Heart left ventricle (tissue), 16 donors: ENCODE measurements at regions not wholly inside any gene's neighbourhood (a gene's known extent, or its start where the extent isn't known, plus 50 kb on each side); places are given as distances from the start of the nearest gene placed in this dataset.
A peak's percentile ranks its signal among the peaks of the same experiment; 100 is the strongest.
"Not testable (repeated sequence)": the region's sequence is repeated elsewhere in the genome, so short reads cannot be mapped to it uniquely, and the experiment has no call there.

Experiments
- ATAC-seq, 4 donors: fragments of 200-7000 bp; cut with Tn5 transposase; one replicate each; pipeline ENCODE4 v1.9.1; 2020 to 2022; ENCODE audit warnings: moderate library complexity in 4 of 4, mild to moderate bottlenecking in 3 of 4, moderate number of reproducible peaks in 1 of 4
- DNase-seq, 5 donors: peaks; one replicate each; pipeline ENCODE4 v3.0.0-alpha.2; 2020
- H3K27ac ChIP-seq, 12 donors: fragments of 200-600 bp; sonication (generic) in 4 of 12; one replicate each; pipeline versions ENCODE4 v1.5.0 to v1.8.0; 2016 to 2022; ENCODE audit warnings: mild to moderate bottlenecking in 2 of 12
- H3K27me3 ChIP-seq, 9 donors: fragments of 200-600 bp; sonication (generic) in 2 of 9; one replicate each; pipeline versions ENCODE4 v1.5.1 to v1.8.0; 2016 to 2022; ENCODE audit warnings: mild to moderate bottlenecking in 3 of 9
- H3K36me3 ChIP-seq, 9 donors: fragments of 200-600 bp; sonication (generic) in 2 of 9; one replicate each; pipeline versions ENCODE4 v1.5.0 to v1.8.0; 2018 to 2022; ENCODE audit warnings: mild to moderate bottlenecking in 2 of 9
- H3K4me1 ChIP-seq, 12 donors: fragments of 200-600 bp; sonication (generic) in 4 of 12; one replicate each; pipeline versions ENCODE4 v1.5.0 to v1.8.0; 2016 to 2022; ENCODE audit warnings: mild to moderate bottlenecking in 3 of 12
- H3K4me3 ChIP-seq, 12 donors: fragments of 200-600 bp; sonication (generic) in 4 of 12; one replicate each; pipeline versions ENCODE4 v1.5.0 to v1.8.0; 2017 to 2022; ENCODE audit warnings: mild to moderate bottlenecking in 9 of 12, moderate library complexity in 4 of 12
- H3K9me3 ChIP-seq, 12 donors: fragments of 200-600 bp; sonication (generic) in 4 of 12; one replicate each; pipeline versions ENCODE4 v1.5.0 to v1.8.0; 2016 to 2022; ENCODE audit warnings: mild to moderate bottlenecking in 1 of 12
- CTCF ChIP-seq, 12 donors: fragments of 200-600 bp; sonication (generic) in 4 of 12; IDR thresholded peaks; one replicate each; pipeline versions ENCODE4 v1.5.0 to v1.8.0; 2018 to 2022; ENCODE audit warnings: antibody characterized with exemption in 12 of 12, mild to moderate bottlenecking in 5 of 12
- POLR2A ChIP-seq, 2 donors: fragments of 450-650 bp; IDR thresholded peaks; one replicate each; pipeline ENCODE4 v1.6.1; 2017; ENCODE audit warnings: antibody characterized with exemption in 2 of 2, mild to moderate bottlenecking in 2 of 2, moderate library complexity in 2 of 2
- WGBS, 4 donors: extraction: QIAGEN DNeasy Blood & Tissue Kit in 2 of 4; methylation state at CpG; one replicate each; pipeline versions ENCODE4 v1.1.5 to v1.1.7; 2013 to 2018; 5-methylcytosine and 5-hydroxymethylcytosine counted together
- intact Hi-C, 10 donors: fragments of 100-400 bp; cut with DNase I; formaldehyde crosslinking; loops; one replicate each; pipeline versions ENCODE4 v1.11.1 to v1.14.2; 2022
- donor health status: ischemic (EF 13 %, LVEDD 7.1; RV severe dilation, severe dysfunction).
- donor health status: healthy with polysubstance abuse.
- donor health status: DM: no; HTN: yes; CAD: no.
- donor health status: DM: no; HTN: no; CAD: no.
- donor health status: ischemic (EF 25% LVEDD 6.9; RV normal size, moderate dysfunction).
- donor health status: ischemic (EF 25% LVEDD 5.7; RV mildly dilated, moderate dysfunction).
- donor health status: healthy.
- donor health status: DM: yes; HTN: yes; CAD: no.
- donor health status: ischemic (EF 35%, LVEDD 5.7; RV mildly dilated, moderate dysfunction).
- donor health status: nonischemic (EF 11% LVEDD 7.7; RV severe dilation, severe dysfunction).
- donor health status: DM: yes; HTN: yes; CAD: no.
- donor health status: PGD.
- donor health status: ischemic (EF 29% LVEDD 5.4; RV normal size, mild dysfunction).
- donor health status: nonischemic (EF 23%, LVEDD 6.1; RV moderate dilation, normal function).

- WGBS, 4 donors: 72 to 84% (median 77%) methylated on average over 6 of the region's 6 CpGs
- ATAC-seq (no peak), DNase-seq (no peak)
- TF ChIP-seq CTCF (IDR thresholded peaks at IDR 0.05) (no peak), POLR2A (IDR thresholded peaks at IDR 0.05) (no peak)
- Histone ChIP-seq H3K27me3 (peaks cover 0 to 4% (median 0%) of the 10 kb centered on the region in 9 donors), H3K36me3 (no peaks in the 10 kb centered on the region), H3K4me3 (no peak overlapping the region), H3K27ac (no peak overlapping the region), H3K9me3 (no peaks in the 10 kb centered on the region), H3K4me1 (no peaks in the 10 kb centered on the region)
- intact Hi-C loops: no loop called here
These were observed 164.3 kb upstream of the CXCR4 start for GRCh38 chr2:136282251-136282650.

- TF ChIP-seq POLR2A (IDR thresholded peaks at IDR 0.05) (no peak), CTCF (IDR thresholded peaks at IDR 0.05) (no peak)
- ATAC-seq (no peak), DNase-seq (no peak)
- Histone ChIP-seq H3K27me3 (peaks cover 0 to 4% (median 0%) of the 10 kb centered on the region in 9 donors), H3K36me3 (no peaks in the 10 kb centered on the region), H3K9me3 (no peaks in the 10 kb centered on the region), H3K27ac (peak overlapping the region in 1 of 12 donors; percentile 61), H3K4me3 (no peak overlapping the region), H3K4me1 (no peaks in the 10 kb centered on the region)
- 52 to 63% (median 58%) methylated on average over 16 to 17 of the region's 17 CpGs for whole genome bisulfite sequencing, 4 donors
- intact Hi-C loops: no loop called here
These were observed 163.5 kb upstream of the CXCR4 start for GRCh38 chr2:136281281-136282114.

- H3K4me1 ChIP-seq, H3K4me3 ChIP-seq, DNase-seq, intact Hi-C loops, H3K27me3 ChIP-seq, ATAC-seq, H3K27ac ChIP-seq, H3K36me3 ChIP-seq: not testable (repeated sequence)
- H3K9me3 ChIP-seq: peaks cover 0 to 22% (median 5%) of the 10 kb centered on the region in 12 donors
- WGBS, 4 donors: 43 to 54% (median 44%) methylated on average over 2 to 4 of the region's 4 CpGs
These were observed 148.4 kb upstream of the CXCR4 start for GRCh38 chr2:136266346-136266745.

- no peaks in the 10 kb centered on the region for H3K27me3 ChIP-seq
- WGBS, 4 donors: 87 to 97% (median 90%) methylated on average over 3 of the region's 3 CpGs
These were observed 141.6 kb upstream of the CXCR4 start for GRCh38 chr2:136259551-136259950.

More at GRCh38 chr2:136259551-136259950, 141.6 kb upstream of the CXCR4 start:
- no peak for ATAC-seq
- H3K27ac ChIP-seq: no peak overlapping the region
- H3K9me3 ChIP-seq: peaks cover 0 to 5% (median 0%) of the 10 kb centered on the region in 12 donors
- no peak overlapping the region for H3K4me3 ChIP-seq
- no peak for TF ChIP-seq CTCF (IDR thresholded peaks at IDR 0.05)
- no peak for TF ChIP-seq POLR2A (IDR thresholded peaks at IDR 0.05)
- DNase-seq: no peak
- intact Hi-C loops: no loop called here
- peaks cover 0 to 17% (median 0%) of the 10 kb centered on the region in 12 donors for H3K4me1 ChIP-seq
- H3K36me3 ChIP-seq: no peaks in the 10 kb centered on the region
